ENCODE measurements at regions not wholly inside any gene's neighbourhood (a gene's known extent, or its start where the extent isn't known, plus 50 kb on each side); places are given as distances from the start of the nearest gene placed in this dataset.
A peak's percentile ranks its signal among the peaks of the same experiment; 100 is the strongest.
"Not testable (repeated sequence)": the region's sequence is repeated elsewhere in the genome, so short reads cannot be mapped to it uniquely, and the experiment has no call there.

- not testable (repeated sequence) for H3K27ac ChIP-seq; H3K27me3 ChIP-seq; H3K4me3 ChIP-seq; DNase-seq; H3K36me3 ChIP-seq; H3K9me3 ChIP-seq (replicated peaks); H3K4me1 ChIP-seq
Observed at GRCh38 chr18:65605352-65605751, 145.5 kb upstream of the CDH7 start.

- H3K27ac ChIP-seq: no peak overlapping the region
- H3K4me3 ChIP-seq: no peak overlapping the region
- H3K27me3 ChIP-seq: no peaks in the 10 kb centered on the region
- H3K36me3 ChIP-seq: no peaks in the 10 kb centered on the region
- DNase-seq: no peak
- H3K4me1 ChIP-seq: no peaks in the 10 kb centered on the region
- no peaks in the 10 kb centered on the region for H3K9me3 ChIP-seq (replicated peaks)
Observed at GRCh38 chr18:65601775-65602174, 149.0 kb upstream of the CDH7 start.

GRCh38 chr18:65592435-65592834 is 158.4 kb upstream of the CDH7 start:
- H3K4me1 ChIP-seq: no peaks in the 10 kb centered on the region
- H3K4me3 ChIP-seq: no peak overlapping the region
- no peak for DNase-seq
- H3K36me3 ChIP-seq: no peaks in the 10 kb centered on the region
- no peaks in the 10 kb centered on the region for H3K27me3 ChIP-seq
- no peak overlapping the region for H3K27ac ChIP-seq
- H3K9me3 ChIP-seq (replicated peaks): no peaks in the 10 kb centered on the region

- no peak for DNase-seq
- Histone ChIP-seq H3K4me1 (peaks cover 10% of the 10 kb centered on the region; the same call in 1 of the 2 replicates), H3K27me3 (no peaks in the 10 kb centered on the region), H3K36me3 (no peaks in the 10 kb centered on the region), H3K4me3 (no peak overlapping the region), H3K9me3 (replicated peaks) (no peaks in the 10 kb centered on the region), H3K27ac (no peak overlapping the region)
Observed at GRCh38 chr18:65587491-65587890, 163.3 kb upstream of the CDH7 start.

- not testable (repeated sequence) for H3K36me3 ChIP-seq; H3K27me3 ChIP-seq; H3K9me3 ChIP-seq (replicated peaks); DNase-seq; H3K4me3 ChIP-seq
- peak overlapping the region; percentile 33 for H3K27ac ChIP-seq
- H3K4me1 ChIP-seq: peaks cover 12% of the 10 kb centered on the region; the same call in 1 of the 2 replicates
Observed at GRCh38 chr18:65582094-65582493, 168.7 kb upstream of the CDH7 start.

- no peak for DNase-seq
- Histone ChIP-seq H3K4me1 (no peaks in the 10 kb centered on the region), H3K27me3 (no peaks in the 10 kb centered on the region), H3K27ac (no peak overlapping the region), H3K9me3 (replicated peaks) (no peaks in the 10 kb centered on the region), H3K36me3 (no peaks in the 10 kb centered on the region), H3K4me3 (no peak overlapping the region)
Observed at GRCh38 chr18:65568866-65569265, 181.9 kb upstream of the CDH7 start.

GRCh38 chr18:65567372-65567771 is 183.4 kb upstream of the CDH7 start:
- Histone ChIP-seq H3K4me3 (no peak overlapping the region), H3K9me3 (replicated peaks) (no peaks in the 10 kb centered on the region)
- peak in 1 of 2 experiments; percentile 20 for DNase-seq

GRCh38 chr18:65548316-65548715 is 202.5 kb upstream of the CDH7 start:
- H3K4me3 ChIP-seq: no peak overlapping the region
- H3K9me3 ChIP-seq (replicated peaks): no peaks in the 10 kb centered on the region
- H3K4me1 ChIP-seq: no peaks in the 10 kb centered on the region
- DNase-seq: no peak
- H3K27ac ChIP-seq: no peak overlapping the region
- H3K36me3 ChIP-seq: no peaks in the 10 kb centered on the region
- H3K27me3 ChIP-seq: no peaks in the 10 kb centered on the region

More at GRCh38 chr18:65567372-65567771, 183.4 kb upstream of the CDH7 start:
- Histone ChIP-seq H3K36me3 (no peaks in the 10 kb centered on the region), H3K27ac (no peak overlapping the region), H3K27me3 (no peaks in the 10 kb centered on the region), H3K4me1 (no peaks in the 10 kb centered on the region)

GRCh38 chr18:65547046-65547445 is 203.8 kb upstream of the CDH7 start:
- Histone ChIP-seq H3K9me3 (replicated peaks) (no peaks in the 10 kb centered on the region), H3K27me3 (no peaks in the 10 kb centered on the region), H3K27ac (no peak overlapping the region), H3K36me3 (no peaks in the 10 kb centered on the region), H3K4me3 (no peak overlapping the region), H3K4me1 (no peaks in the 10 kb centered on the region)
- DNase-seq: no peak

GRCh38 chr18:65544701-65545100 is 206.1 kb upstream of the CDH7 start:
- no peaks in the 10 kb centered on the region for H3K27me3 ChIP-seq
- no peak for DNase-seq
- no peaks in the 10 kb centered on the region for H3K9me3 ChIP-seq (replicated peaks)
- no peak overlapping the region for H3K27ac ChIP-seq
- no peaks in the 10 kb centered on the region for H3K4me1 ChIP-seq
- H3K4me3 ChIP-seq: no peak overlapping the region
- H3K36me3 ChIP-seq: no peaks in the 10 kb centered on the region

GRCh38 chr18:65527879-65528633 is 222.8 kb upstream of the CDH7 start:
- Histone ChIP-seq H3K27me3 (no peaks in the 10 kb centered on the region), H3K9me3 (replicated peaks) (no peaks in the 10 kb centered on the region), H3K4me3 (no peak overlapping the region), H3K27ac (no peak overlapping the region), H3K4me1 (peaks cover 7% of the 10 kb centered on the region), H3K36me3 (no peaks in the 10 kb centered on the region)
- DNase-seq: peak in 1 of 2 experiments; percentile 29

GRCh38 chr18:65526099-65526498 is 224.7 kb upstream of the CDH7 start:
- H3K27ac ChIP-seq: no peak overlapping the region
- H3K4me3 ChIP-seq: no peak overlapping the region
- H3K9me3 ChIP-seq (replicated peaks): no peaks in the 10 kb centered on the region
- H3K36me3 ChIP-seq: no peaks in the 10 kb centered on the region
- peaks cover 7% of the 10 kb centered on the region for H3K4me1 ChIP-seq
- no peaks in the 10 kb centered on the region for H3K27me3 ChIP-seq
- no peak for DNase-seq

- Histone ChIP-seq H3K36me3 (no peaks in the 10 kb centered on the region), H3K27me3 (no peaks in the 10 kb centered on the region), H3K4me3 (no peak overlapping the region), H3K9me3 (replicated peaks) (no peaks in the 10 kb centered on the region), H3K4me1 (peaks cover 7% of the 10 kb centered on the region), H3K27ac (no peak overlapping the region)
- DNase-seq: no peak
Observed at GRCh38 chr18:65523461-65523860, 227.4 kb upstream of the CDH7 start.

- no peak for DNase-seq
- Histone ChIP-seq H3K27ac (no peak overlapping the region), H3K27me3 (no peaks in the 10 kb centered on the region), H3K4me1 (peaks cover 1% of the 10 kb centered on the region), H3K36me3 (no peaks in the 10 kb centered on the region), H3K4me3 (no peak overlapping the region), H3K9me3 (replicated peaks) (no peaks in the 10 kb centered on the region)
Observed at GRCh38 chr18:65522907-65523306, 227.9 kb upstream of the CDH7 start.

- H3K4me1 ChIP-seq: no peaks in the 10 kb centered on the region
- H3K4me3 ChIP-seq: no peak overlapping the region
- no peaks in the 10 kb centered on the region for H3K27me3 ChIP-seq
- H3K9me3 ChIP-seq (replicated peaks): no peaks in the 10 kb centered on the region
- no peaks in the 10 kb centered on the region for H3K36me3 ChIP-seq
- no peak overlapping the region for H3K27ac ChIP-seq
- no peak for DNase-seq
Observed at GRCh38 chr18:65516209-65516608, 234.6 kb upstream of the CDH7 start.

GRCh38 chr18:65498605-65499004 is 252.2 kb upstream of the CDH7 start:
- Histone ChIP-seq H3K27ac (no peak overlapping the region), H3K36me3 (no peaks in the 10 kb centered on the region), H3K4me1 (no peaks in the 10 kb centered on the region), H3K9me3 (replicated peaks) (no peaks in the 10 kb centered on the region), H3K27me3 (no peaks in the 10 kb centered on the region), H3K4me3 (no peak overlapping the region)
- no peak for DNase-seq

Measured in SJCRH30 (cell line).